GM10266 (cell line): ENCODE measurements at regions not wholly inside any gene's neighbourhood (a gene's known extent, or its start where the extent isn't known, plus 50 kb on each side); places are given as distances from the start of the nearest gene placed in this dataset.

ENCODE experiments used
- DNase-seq: peaks from one replicate; pipeline ENCODE4 v3.0.0; 2012; ENCODE audit errors: extremely low spot score
- TF ChIP-seq, protein P1 (sequence below): IDR thresholded peaks from 2 replicates; pipeline ENCODE4 v1.5.1; 2012; ENCODE audit warnings: mild to moderate bottlenecking, low read depth; ENCODE audit not compliant: control insufficient read depth, insufficient read depth; ENCODE audit errors: missing control alignments

DNA sequence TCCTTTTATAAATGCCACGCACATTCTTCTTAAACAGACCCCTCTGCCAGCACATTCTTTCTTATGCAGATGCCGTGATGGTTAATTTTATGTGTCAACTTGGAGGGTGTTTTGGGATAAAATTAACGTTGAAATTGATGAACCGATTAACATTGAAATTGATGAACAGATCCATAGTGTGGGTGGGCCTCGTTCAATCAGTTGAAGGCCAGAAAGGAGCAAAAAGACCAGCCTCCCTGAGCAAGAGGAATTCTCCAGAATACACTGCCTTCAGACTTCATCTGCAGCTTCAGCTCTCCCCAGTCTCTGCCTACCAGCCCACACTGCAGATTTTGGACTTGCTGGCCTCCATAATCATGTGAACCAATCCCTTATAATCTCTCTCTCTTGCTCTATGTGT, 233.6 kb upstream of the BCOR start:
- TF ChIP-seq, protein P1, sequence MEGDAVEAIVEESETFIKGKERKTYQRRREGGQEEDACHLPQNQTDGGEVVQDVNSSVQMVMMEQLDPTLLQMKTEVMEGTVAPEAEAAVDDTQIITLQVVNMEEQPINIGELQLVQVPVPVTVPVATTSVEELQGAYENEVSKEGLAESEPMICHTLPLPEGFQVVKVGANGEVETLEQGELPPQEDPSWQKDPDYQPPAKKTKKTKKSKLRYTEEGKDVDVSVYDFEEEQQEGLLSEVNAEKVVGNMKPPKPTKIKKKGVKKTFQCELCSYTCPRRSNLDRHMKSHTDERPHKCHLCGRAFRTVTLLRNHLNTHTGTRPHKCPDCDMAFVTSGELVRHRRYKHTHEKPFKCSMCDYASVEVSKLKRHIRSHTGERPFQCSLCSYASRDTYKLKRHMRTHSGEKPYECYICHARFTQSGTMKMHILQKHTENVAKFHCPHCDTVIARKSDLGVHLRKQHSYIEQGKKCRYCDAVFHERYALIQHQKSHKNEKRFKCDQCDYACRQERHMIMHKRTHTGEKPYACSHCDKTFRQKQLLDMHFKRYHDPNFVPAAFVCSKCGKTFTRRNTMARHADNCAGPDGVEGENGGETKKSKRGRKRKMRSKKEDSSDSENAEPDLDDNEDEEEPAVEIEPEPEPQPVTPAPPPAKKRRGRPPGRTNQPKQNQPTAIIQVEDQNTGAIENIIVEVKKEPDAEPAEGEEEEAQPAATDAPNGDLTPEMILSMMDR = no peak
- DNase-seq = no peak

- no peak for DNase-seq
- TF ChIP-seq, protein P1 = no peak
Observed at GRCh38 chrX:40329616-40330015, 231.9 kb upstream of the BCOR start.

DNA sequence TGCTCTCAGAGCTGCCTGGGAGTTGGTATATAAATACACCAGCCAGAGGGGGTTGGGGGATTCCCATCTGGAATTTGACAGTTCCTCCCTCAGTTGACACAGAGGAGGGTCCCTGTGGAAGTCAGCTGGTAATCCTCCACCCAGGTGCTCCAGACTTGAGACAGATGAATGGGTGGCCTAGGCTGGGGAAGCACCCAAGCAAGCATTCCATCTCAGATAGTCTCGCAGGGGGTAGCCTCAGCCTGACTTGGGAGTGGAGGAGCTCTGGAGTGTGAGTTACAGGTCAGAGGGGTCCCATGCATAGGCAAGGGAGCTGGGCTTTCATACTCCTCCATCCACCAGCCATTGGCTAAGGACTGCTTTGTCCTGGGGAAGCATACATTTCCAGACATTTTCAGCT, 229.3 kb upstream of the BCOR start:
- no peak for DNase-seq
- TF ChIP-seq, protein P1 = no peak

- no peak for DNase-seq
- TF ChIP-seq, protein P1 = no peak
Observed at GRCh38 chrX:40326186-40326965, 228.6 kb upstream of the BCOR start.

DNA sequence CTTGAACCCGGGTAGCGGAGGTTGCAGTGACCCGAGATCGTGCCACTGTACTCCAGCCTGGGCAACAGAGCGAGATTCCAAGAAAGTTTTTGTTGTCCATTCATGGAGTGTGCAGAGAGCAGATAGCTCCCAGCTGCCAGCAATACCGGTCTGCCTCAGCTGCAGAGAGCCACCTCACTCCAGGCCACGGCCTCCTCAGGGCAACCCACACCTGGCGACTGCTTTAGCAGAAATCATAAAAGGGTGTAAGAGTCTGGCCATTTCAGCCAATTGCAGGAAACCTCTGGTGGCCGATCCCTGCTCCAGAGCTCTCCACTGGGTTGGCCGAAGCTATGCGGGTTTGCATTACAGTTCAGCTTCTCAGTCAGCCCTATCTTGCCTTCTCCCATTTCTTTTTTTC, 227.4 kb upstream of the BCOR start:
- TF ChIP-seq, protein P1 = no peak
- no peak for DNase-seq

- TF ChIP-seq, protein P1 = no peak
- no peak for DNase-seq
Observed at GRCh38 chrX:40323977-40324376, 226.2 kb upstream of the BCOR start.

- TF ChIP-seq, protein P1 = no peak
- no peak for DNase-seq
Observed at GRCh38 chrX:40320819-40321218, 223.1 kb upstream of the BCOR start.
